ENCODE measurements at regions not wholly inside any gene's neighbourhood (a gene's known extent, or its start where the extent isn't known, plus 50 kb on each side); places are given as distances from the start of the nearest gene placed in this dataset.

DNA sequence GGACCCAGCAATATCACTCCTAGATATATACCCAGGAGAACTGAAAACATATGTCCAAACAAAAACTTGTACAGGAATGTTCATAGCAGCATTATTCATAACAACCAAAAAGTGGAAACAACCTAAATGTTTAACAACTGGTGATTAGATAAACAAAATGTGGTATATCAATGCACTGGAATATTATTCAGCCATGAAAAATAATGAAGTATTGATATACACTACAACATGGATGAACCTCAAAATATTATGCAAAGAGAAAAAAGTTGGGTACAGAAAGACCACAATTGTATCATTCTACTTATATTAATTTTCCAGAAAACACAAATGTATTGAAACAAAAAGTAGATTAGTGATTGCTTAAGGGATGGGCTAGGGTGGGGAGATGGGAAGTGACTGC, 498.6 kb downstream of the GRIN2A start:
- Histone ChIP-seq H3K4me3 (ENCODE audit: low read depth, low read length, poor library complexity, severe bottlenecking) (no peak overlapping the region), H2AFZ (ENCODE audit: low read length) (no peak overlapping the region), H3K9me2 (ENCODE audit: low read depth, low read length) (no peaks in the 10 kb centered on the region), H4K20me1 (ENCODE audit: insufficient read depth, low read length) (no peaks in the 10 kb centered on the region), H3F3A (ENCODE audit: insufficient read depth, low read length) (no peaks in the 10 kb centered on the region), H3K4me2 (ENCODE audit: low read length) (no peak overlapping the region), H3K36me3 (ENCODE audit: insufficient read depth, low read length) (no peaks in the 10 kb centered on the region), H3K27ac (ENCODE audit: low read depth, low read length, poor library complexity, severe bottlenecking) (no peak overlapping the region), H3K9ac (ENCODE audit: low read length) (no peak overlapping the region), H3K4me1 (ENCODE audit: insufficient read depth, low read length, severe bottlenecking) (no peaks in the 10 kb centered on the region), H3K9me3 (ENCODE audit: low read length) (no peaks in the 10 kb centered on the region), H3K79me2 (ENCODE audit: insufficient read depth, low read length) (no peaks in the 10 kb centered on the region), H3K27me3 (ENCODE audit: insufficient read depth, low read length) (no peaks in the 10 kb centered on the region)
- TF ChIP-seq EZH2 (IDR thresholded peaks at IDR 0.05; ENCODE audit: borderline replicate concordance, low read length), result no peak
- TF ChIP-seq, protein P1, sequence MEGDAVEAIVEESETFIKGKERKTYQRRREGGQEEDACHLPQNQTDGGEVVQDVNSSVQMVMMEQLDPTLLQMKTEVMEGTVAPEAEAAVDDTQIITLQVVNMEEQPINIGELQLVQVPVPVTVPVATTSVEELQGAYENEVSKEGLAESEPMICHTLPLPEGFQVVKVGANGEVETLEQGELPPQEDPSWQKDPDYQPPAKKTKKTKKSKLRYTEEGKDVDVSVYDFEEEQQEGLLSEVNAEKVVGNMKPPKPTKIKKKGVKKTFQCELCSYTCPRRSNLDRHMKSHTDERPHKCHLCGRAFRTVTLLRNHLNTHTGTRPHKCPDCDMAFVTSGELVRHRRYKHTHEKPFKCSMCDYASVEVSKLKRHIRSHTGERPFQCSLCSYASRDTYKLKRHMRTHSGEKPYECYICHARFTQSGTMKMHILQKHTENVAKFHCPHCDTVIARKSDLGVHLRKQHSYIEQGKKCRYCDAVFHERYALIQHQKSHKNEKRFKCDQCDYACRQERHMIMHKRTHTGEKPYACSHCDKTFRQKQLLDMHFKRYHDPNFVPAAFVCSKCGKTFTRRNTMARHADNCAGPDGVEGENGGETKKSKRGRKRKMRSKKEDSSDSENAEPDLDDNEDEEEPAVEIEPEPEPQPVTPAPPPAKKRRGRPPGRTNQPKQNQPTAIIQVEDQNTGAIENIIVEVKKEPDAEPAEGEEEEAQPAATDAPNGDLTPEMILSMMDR (IDR thresholded peaks at IDR 0.05; ENCODE audit: low read length), result no peak

- Histone ChIP-seq H3K79me2 (ENCODE audit: insufficient read depth, low read length) (no peaks in the 10 kb centered on the region), H3K9me3 (ENCODE audit: low read length) (no peaks in the 10 kb centered on the region), H4K20me1 (ENCODE audit: insufficient read depth, low read length) (no peaks in the 10 kb centered on the region), H3K9ac (ENCODE audit: low read length) (no peak overlapping the region), H3K36me3 (ENCODE audit: insufficient read depth, low read length) (no peaks in the 10 kb centered on the region), H3K4me3 (ENCODE audit: low read depth, low read length, poor library complexity, severe bottlenecking) (no peak overlapping the region), H3K27ac (ENCODE audit: low read depth, low read length, poor library complexity, severe bottlenecking) (no peak overlapping the region), H3K4me1 (ENCODE audit: insufficient read depth, low read length, severe bottlenecking) (no peaks in the 10 kb centered on the region), H3F3A (ENCODE audit: insufficient read depth, low read length) (no peaks in the 10 kb centered on the region), H3K4me2 (ENCODE audit: low read length) (no peak overlapping the region), H2AFZ (ENCODE audit: low read length) (no peak overlapping the region), H3K27me3 (ENCODE audit: insufficient read depth, low read length) (no peaks in the 10 kb centered on the region), H3K9me2 (ENCODE audit: low read depth, low read length) (no peaks in the 10 kb centered on the region)
- TF ChIP-seq, protein P1 (IDR thresholded peaks at IDR 0.05; ENCODE audit: low read length), result no peak
- TF ChIP-seq EZH2 (IDR thresholded peaks at IDR 0.05; ENCODE audit: borderline replicate concordance, low read length), result no peak
These were observed 494.4 kb downstream of the GRIN2A start for GRCh38 chr16:9687737-9688319.

DNA sequence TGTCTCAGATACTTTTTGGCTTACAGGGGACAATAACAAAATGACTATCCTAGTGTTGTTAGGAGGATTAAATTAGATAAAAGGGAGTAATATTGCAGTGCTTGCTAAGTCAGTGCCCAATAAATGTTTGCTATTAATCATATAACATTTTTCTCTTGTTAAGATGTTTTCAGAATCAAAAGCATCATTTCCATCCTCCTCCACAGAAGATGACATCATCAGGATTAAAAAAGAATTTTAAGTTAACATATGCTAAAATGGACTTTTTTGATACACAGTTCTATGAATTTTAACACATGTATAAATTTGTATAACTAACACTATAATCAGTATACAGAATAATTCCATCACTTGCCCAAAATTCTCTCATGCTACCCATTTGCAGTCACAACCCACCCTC, 492.6 kb downstream of the GRIN2A start:
- no peaks in the 10 kb centered on the region for H3K79me2 ChIP-seq (ENCODE audit: insufficient read depth, low read length)
- H3F3A ChIP-seq (ENCODE audit: insufficient read depth, low read length), result no peaks in the 10 kb centered on the region

More for the DNA sequence above, 492.6 kb downstream of the GRIN2A start:
- Histone ChIP-seq H3K36me3 (ENCODE audit: insufficient read depth, low read length) (no peaks in the 10 kb centered on the region), H3K9ac (ENCODE audit: low read length) (no peak overlapping the region), H3K27ac (ENCODE audit: low read depth, low read length, poor library complexity, severe bottlenecking) (no peak overlapping the region), H2AFZ (ENCODE audit: low read length) (no peak overlapping the region), H3K4me3 (ENCODE audit: low read depth, low read length, poor library complexity, severe bottlenecking) (no peak overlapping the region), H3K4me1 (ENCODE audit: insufficient read depth, low read length, severe bottlenecking) (no peaks in the 10 kb centered on the region), H4K20me1 (ENCODE audit: insufficient read depth, low read length) (no peaks in the 10 kb centered on the region), H3K4me2 (ENCODE audit: low read length) (no peak overlapping the region), H3K9me3 (ENCODE audit: low read length) (no peaks in the 10 kb centered on the region), H3K9me2 (ENCODE audit: low read depth, low read length) (no peaks in the 10 kb centered on the region), H3K27me3 (ENCODE audit: insufficient read depth, low read length) (no peaks in the 10 kb centered on the region)
- TF ChIP-seq, protein P1 (IDR thresholded peaks at IDR 0.05; ENCODE audit: low read length), result no peak
- no peak for TF ChIP-seq EZH2 (IDR thresholded peaks at IDR 0.05; ENCODE audit: borderline replicate concordance, low read length)

Measured in OCI-LY1 (cell line).